22Rv1 (cell line): ENCODE measurements at regions not wholly inside any gene's neighbourhood (a gene's known extent, or its start where the extent isn't known, plus 50 kb on each side); places are given as distances from the start of the nearest gene placed in this dataset.
"Not testable (repeated sequence)": the region's sequence is repeated elsewhere in the genome, so short reads cannot be mapped to it uniquely, and the experiment has no call there.

Source experiments
- CTCF ChIP-seq: fragments of 450-650 bp; IDR thresholded peaks from 2 replicates; pipeline ENCODE4 v1.5.1; 2017; ENCODE audit warnings: mild to moderate bottlenecking
- ZFX ChIP-seq: fragments of 450-650 bp; IDR thresholded peaks from 2 replicates; pipeline ENCODE4 v1.6.1; 2017; ENCODE audit warnings: antibody characterized with exemption, borderline replicate concordance

GRCh38 chr2:144617171-144617570, 97.3 kb upstream of the ZEB2 start:
- not testable (repeated sequence) for TF ChIP-seq CTCF, ZFX
